AG04449 (cell line): ENCODE measurements at regions not wholly inside any gene's neighbourhood (a gene's known extent, or its start where the extent isn't known, plus 50 kb on each side); places are given as distances from the start of the nearest gene placed in this dataset.

ENCODE experiments used
- CTCF ChIA-PET: fragments of 350-600 bp; formaldehyde crosslinking; extraction: SDS; loops from one replicate; lab custom pipeline; 2021; ENCODE audit warnings: antibody characterized with exemption; lab: Yijun Ruan, JAX
- POLR2A ChIA-PET: fragments of 400-600, 350-600 bp; formaldehyde crosslinking; extraction: SDS; loops from one replicate; lab custom pipeline; 2020; ENCODE audit warnings: antibody characterized with exemption, inconsistent platforms; lab: Yijun Ruan, JAX
- DNase-seq: peaks from one replicate; pipeline ENCODE4 v3.0.0-alpha.2; 2010; ENCODE audit warnings: low read depth, low spot score
- H3K4me3 ChIP-seq: 2 replicates; pipeline ENCODE4 v1.5.1; 2011; ENCODE audit warnings: low read depth, mild to moderate bottlenecking, control low read depth, low read length
- CTCF ChIP-seq: IDR thresholded peaks from one replicate; pipeline ENCODE4 v1.5.1; 2011; ENCODE audit warnings: mild to moderate bottlenecking, moderate library complexity, low read length, control low read depth, inconsistent platforms; ENCODE audit not compliant: insufficient read depth; ENCODE audit errors: missing control alignments

GRCh38 chr6:830667-831327, 137.9 kb upstream of the EXOC2 start:
- CTCF ChIA-PET, result no interaction called here
- POLR2A ChIA-PET, result no interaction called here

GRCh38 chr6:829656-830055, 136.7 kb upstream of the EXOC2 start:
- TF ChIP-seq CTCF, result no peak
- DNase-seq, result no peak
- CTCF ChIA-PET, result interaction anchor here (0.5 kb wide), 1 partner anchor 39 kb away, joined by 3 read pairs; no protein-coding TSS in a partner anchor
- no peak overlapping the region for H3K4me3 ChIP-seq
- POLR2A ChIA-PET, result no interaction called here

More at GRCh38 chr6:830667-831327, 137.9 kb upstream of the EXOC2 start:
- no peak overlapping the region for H3K4me3 ChIP-seq
- no peak for TF ChIP-seq CTCF
- no peak for DNase-seq

- ChIA-PET POLR2A (no interaction called here), CTCF (no interaction called here)
- H3K4me3 ChIP-seq, result no peak overlapping the region
- no peak for TF ChIP-seq CTCF
- no peak for DNase-seq
Measured at GRCh38 chr6:827431-827830, 134.5 kb upstream of the EXOC2 start.

- no peak for TF ChIP-seq CTCF
- CTCF ChIA-PET, result no interaction called here
- POLR2A ChIA-PET, result no interaction called here
- H3K4me3 ChIP-seq, result no peak overlapping the region
- DNase-seq, result no peak
Measured at GRCh38 chr6:819122-819521, 126.2 kb upstream of the EXOC2 start.

GRCh38 chr6:818196-818595, 125.3 kb upstream of the EXOC2 start:
- TF ChIP-seq CTCF, result no peak
- CTCF ChIA-PET, result interaction anchor here (1.2 kb wide), 1 partner anchor 21 kb away, joined by 3 read pairs; no protein-coding TSS in a partner anchor
- POLR2A ChIA-PET, result no interaction called here
- DNase-seq, result no peak
- no peak overlapping the region for H3K4me3 ChIP-seq

GRCh38 chr6:816510-817084, 123.7 kb upstream of the EXOC2 start:
- POLR2A ChIA-PET, result no interaction called here
- no peak for TF ChIP-seq CTCF
- DNase-seq, result no peak
- CTCF ChIA-PET, result no interaction called here
- no peak overlapping the region for H3K4me3 ChIP-seq
